ENCODE measurements at regions not wholly inside any gene's neighbourhood (a gene's known extent, or its start where the extent isn't known, plus 50 kb on each side); places are given as distances from the start of the nearest gene placed in this dataset.

GRCh38 chr6:72530152-72530551 lies 91.7 kb upstream of the KCNQ5 start:
- TF ChIP-seq CTCF (IDR thresholded peaks at IDR 0.05): no peak
- no peak for TF ChIP-seq POLR2A (IDR thresholded peaks at IDR 0.05)

Data from lower leg skin (tissue), 3 donors.